HG03457 (cell line): ENCODE measurements at regions not wholly inside any gene's neighbourhood (a gene's known extent, or its start where the extent isn't known, plus 50 kb on each side); places are given as distances from the start of the nearest gene placed in this dataset.

ENCODE experiments used
- ATAC-seq: cut with Tn5 transposase; IDR thresholded peaks from one replicate; pipeline ENCODE4 v1.9.1; 2021; ENCODE audit warnings: moderate number of reproducible peaks; ENCODE audit not compliant: unreplicated experiment

- ATAC-seq: no peak
These were observed 74.2 kb upstream of the BMP2 start for GRCh38 chr20:6693178-6693807.

GRCh38 chr20:6692566-6693173 is 74.8 kb upstream of the BMP2 start:
- ATAC-seq: no peak

- no peak for ATAC-seq
These were observed 76.0 kb upstream of the BMP2 start for GRCh38 chr20:6691516-6691915.

GRCh38 chr20:6689339-6689973 is 78.0 kb upstream of the BMP2 start:
- no peak for ATAC-seq

- no peak for ATAC-seq
These were observed 81.3 kb upstream of the BMP2 start for GRCh38 chr20:6686171-6686570.

GRCh38 chr20:6685626-6686025 is 81.9 kb upstream of the BMP2 start:
- no peak for ATAC-seq

GRCh38 chr20:6685181-6685582 is 82.3 kb upstream of the BMP2 start:
- no peak for ATAC-seq

- no peak for ATAC-seq
These were observed 84.2 kb upstream of the BMP2 start for GRCh38 chr20:6683021-6683977.

- no peak for ATAC-seq
These were observed 86.6 kb upstream of the BMP2 start for GRCh38 chr20:6680854-6681253.

- ATAC-seq: no peak
These were observed 87.0 kb upstream of the BMP2 start for GRCh38 chr20:6680441-6680840.

GRCh38 chr20:6679086-6679485 is 88.4 kb upstream of the BMP2 start:
- ATAC-seq: no peak

GRCh38 chr20:6678101-6678500 is 89.4 kb upstream of the BMP2 start:
- no peak for ATAC-seq

- ATAC-seq: no peak
These were observed 92.7 kb upstream of the BMP2 start for GRCh38 chr20:6674831-6675230.

GRCh38 chr20:6673071-6673470 is 94.4 kb upstream of the BMP2 start:
- ATAC-seq: no peak

- no peak for ATAC-seq
These were observed 95.7 kb upstream of the BMP2 start for GRCh38 chr20:6671829-6672228.

GRCh38 chr20:6668546-6668945 is 98.9 kb upstream of the BMP2 start:
- no peak for ATAC-seq

- ATAC-seq: no peak
These were observed 101.7 kb upstream of the BMP2 start for GRCh38 chr20:6665621-6666355.

GRCh38 chr20:6665161-6665560 is 102.3 kb upstream of the BMP2 start:
- ATAC-seq: no peak

GRCh38 chr20:6664574-6664973 is 102.9 kb upstream of the BMP2 start:
- ATAC-seq: no peak

GRCh38 chr20:6663751-6664388 is 103.6 kb upstream of the BMP2 start:
- no peak for ATAC-seq
